PC-3 (cell line): ENCODE measurements at regions not wholly inside any gene's neighbourhood (a gene's known extent, or its start where the extent isn't known, plus 50 kb on each side); places are given as distances from the start of the nearest gene placed in this dataset.

ENCODE experiments used
- CTCF ChIP-seq: fragments of 300-600 bp; sonication (generic); conservative IDR thresholded peaks from 2 replicates; pipeline ENCODE4 v1.5.1; 2017; ENCODE audit warnings: antibody characterized with exemption, low read depth, mild to moderate bottlenecking, low read length
- EZH2 ChIP-seq: fragments of 300-600 bp; sonication (generic); IDR thresholded peaks from one replicate; pipeline ENCODE4 v1.6.1; 2017; ENCODE audit warnings: antibody characterized with exemption, mild to moderate bottlenecking, low read length; ENCODE audit not compliant: unreplicated experiment
- EZH2phosphoT487 ChIP-seq: fragments of 300-600 bp; sonication (generic); IDR thresholded peaks from 2 replicates; pipeline ENCODE4 v1.6.1; 2018; ENCODE audit warnings: mild to moderate bottlenecking, antibody characterized with exemption, low read length, borderline replicate concordance

GRCh38 chr3:13222131-13222530 lies 148.9 kb upstream of the IQSEC1 start:
- no peak for TF ChIP-seq CTCF
- no peak for TF ChIP-seq EZH2
- TF ChIP-seq EZH2phosphoT487, result no peak
